Stomach (tissue), 8 donors: ENCODE measurements at regions not wholly inside any gene's neighbourhood (a gene's known extent, or its start where the extent isn't known, plus 50 kb on each side); places are given as distances from the start of the nearest gene placed in this dataset.

Experiments
- DNase-seq, 2 donors: peaks; one replicate each; pipeline versions ENCODE4 v3.0.0 to v3.0.0-alpha.2; 2013 to 2019
- H3K27ac ChIP-seq, 5 donors: fragments of 200-600 bp in 4 of 5; sonication (generic) in 4 of 5; one replicate each; pipeline ENCODE4 v1.5.1; 2013 to 2019; ENCODE audit warnings: mild to moderate bottlenecking in 1 of 5, moderate library complexity in 1 of 5
- H3K27me3 ChIP-seq, 3 donors: fragments of 200-600 bp; sonication (generic); one replicate each; pipeline ENCODE4 v1.5.1; 2017 to 2019; ENCODE audit warnings: mixed run types in 1 of 3
- H3K36me3 ChIP-seq, 4 donors: fragments of 200-600 bp; sonication (generic); 1 replicate in 3 of 4; 2 replicates in 1 of 4; pipeline ENCODE4 v1.5.1; 2016 to 2019
- H3K4me1 ChIP-seq, 4 donors: fragments of 200-600 bp; sonication (generic); one replicate each; pipeline ENCODE4 v1.5.1; 2016 to 2019
- H3K4me3 ChIP-seq, 4 donors: fragments of 200-600 bp; sonication (generic) in 3 of 4; one replicate each; pipeline ENCODE4 v1.5.1; 2016 to 2019; ENCODE audit warnings: mild to moderate bottlenecking in 1 of 4
- H3K9me3 ChIP-seq, 4 donors: fragments of 200-600 bp; sonication (generic); one replicate each; pipeline ENCODE4 v1.5.1; 2016 to 2019
- CTCF ChIP-seq, 7 experiments: fragments of 450-650 bp in 4 of 7; fragments of 200-600 bp in 3 of 7; sonication (generic) in 3 of 7; IDR thresholded peaks; one replicate each; pipeline ENCODE4 v1.5.1; 2016 to 2019; ENCODE audit warnings: antibody characterized with exemption in 7 of 7, control low read depth in 2 of 7, mild to moderate bottlenecking in 1 of 7
- EP300 ChIP-seq: sonication (generic); formaldehyde crosslinking; IDR thresholded peaks from one replicate; pipeline ENCODE4 v1.6.1; 2017; ENCODE audit warnings: antibody characterized with exemption
- POLR2A ChIP-seq, 4 donors: fragments of 450-650 bp; IDR thresholded peaks; one replicate each; pipeline ENCODE4 v1.6.1; 2016; ENCODE audit warnings: antibody characterized with exemption in 4 of 4, control low read depth in 2 of 4, mild to moderate bottlenecking in 1 of 4, moderate library complexity in 1 of 4
- POLR2AphosphoS5 ChIP-seq, 3 donors: sonication (generic); formaldehyde crosslinking; IDR thresholded peaks; one replicate each; pipeline ENCODE4 v1.6.1; 2016; ENCODE audit warnings: antibody characterized with exemption in 3 of 3
- WGBS, 5 donors: extraction: QIAGEN DNeasy Blood & Tissue Kit in 3 of 5; methylation state at CpG; one replicate each; pipeline versions ENCODE4 v1.1.5 to v1.1.7; 2013 to 2018; 5-methylcytosine and 5-hydroxymethylcytosine counted together
- intact Hi-C: fragments of 100-400 bp; cut with DNase I; formaldehyde crosslinking; loops from one replicate; pipeline ENCODE4 v1.15.1; 2023; ENCODE audit warnings: low total_unique reads
- donor health status: healthy with polysubstance abuse.
- donor health status: Bipolar disorder and iron deficiency.
- donor health status: healthy.

DNA sequence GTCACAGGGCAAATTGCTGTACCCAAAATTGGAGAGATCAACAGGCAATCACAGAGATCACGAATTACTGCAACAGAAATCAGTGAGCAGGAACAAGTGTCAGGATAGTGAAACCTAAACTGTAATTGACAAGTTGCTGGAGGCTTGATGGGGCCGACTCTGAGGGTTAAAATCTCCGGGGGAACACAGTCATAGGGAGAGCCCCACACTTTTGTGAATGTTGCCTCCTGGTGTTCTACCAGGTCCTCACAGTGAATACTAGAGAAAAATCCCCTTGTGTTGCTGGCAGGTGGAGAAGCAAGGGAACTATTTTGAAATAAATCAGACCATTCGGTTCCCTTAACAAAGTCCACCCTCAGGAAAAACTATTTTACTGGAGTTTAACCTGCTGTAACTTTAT lies 697.5 kb upstream of the CBLB start:
- H3K36me3 ChIP-seq = no peaks in the 10 kb centered on the region
- H3K27me3 ChIP-seq = no peaks in the 10 kb centered on the region
- 34 to 49% (median 39%) methylated on average over 4 of the region's 4 CpGs for WGBS, 5 donors
- H3K4me1 ChIP-seq = no peaks in the 10 kb centered on the region
- DNase-seq = no peak
- TF ChIP-seq EP300 = no peak
- no peak for TF ChIP-seq CTCF (IDR thresholded peaks at IDR 0.05)
- TF ChIP-seq POLR2A (IDR thresholded peaks at IDR 0.05) = no peak
- TF ChIP-seq POLR2AphosphoS5 (IDR thresholded peaks at IDR 0.05) = no peak
- no peak overlapping the region for H3K27ac ChIP-seq
- H3K4me3 ChIP-seq = no peak overlapping the region
- intact Hi-C loops = no loop called here
- H3K9me3 ChIP-seq = no peaks in the 10 kb centered on the region

DNA sequence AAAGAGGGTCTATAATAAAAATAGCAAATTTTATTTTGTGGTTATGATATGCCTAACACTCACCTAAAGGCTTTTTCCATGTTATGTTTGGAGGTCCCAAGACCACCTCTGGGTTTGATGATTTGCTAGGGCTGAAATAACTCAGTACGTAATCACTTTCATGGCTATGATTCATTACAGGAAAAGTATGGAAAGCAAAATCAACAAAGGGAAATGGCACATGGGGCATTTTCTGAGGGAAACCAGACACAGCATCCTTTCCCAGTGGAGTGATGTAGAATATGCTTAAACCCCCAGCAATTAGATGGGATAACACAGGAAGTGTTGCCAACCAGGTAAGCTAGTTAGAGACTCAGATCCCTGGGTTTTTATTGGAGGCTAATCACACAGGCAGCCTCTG lies 701.6 kb upstream of the CBLB start:
- intact Hi-C loops = no loop called here
- DNase-seq = no peak
- WGBS, 5 donors = 75 to 89% (median 79%) methylated on average over 1 of the region's 1 CpG
- TF ChIP-seq POLR2AphosphoS5 (IDR thresholded peaks at IDR 0.05) = no peak
- TF ChIP-seq CTCF (IDR thresholded peaks at IDR 0.05) = no peak
- TF ChIP-seq EP300 = no peak
- H3K9me3 ChIP-seq = no peaks in the 10 kb centered on the region
- no peaks in the 10 kb centered on the region for H3K27me3 ChIP-seq
- no peaks in the 10 kb centered on the region for H3K4me1 ChIP-seq
- H3K36me3 ChIP-seq = no peaks in the 10 kb centered on the region
- H3K27ac ChIP-seq = no peak overlapping the region
- no peak overlapping the region for H3K4me3 ChIP-seq

DNA sequence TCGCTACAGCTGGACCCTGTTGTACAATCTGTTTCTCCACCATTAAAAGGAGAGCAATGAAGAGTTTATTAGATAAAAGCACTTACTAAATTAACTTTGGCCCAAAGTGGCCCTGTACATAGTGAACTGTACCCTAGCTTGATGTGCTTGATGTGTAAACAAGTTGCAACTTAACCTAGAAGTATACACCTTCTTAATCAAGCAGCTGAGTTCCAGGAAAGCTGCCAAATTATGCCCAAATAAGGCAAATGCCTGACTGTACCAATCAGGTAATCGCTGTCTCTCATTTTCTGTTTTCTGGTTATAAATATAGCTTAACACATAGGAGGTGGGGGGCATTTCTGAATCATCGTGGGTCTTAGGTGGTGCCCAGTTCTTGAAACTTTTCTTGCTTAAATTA lies 704.8 kb upstream of the CBLB start:
- Histone ChIP-seq H3K4me1 (no peaks in the 10 kb centered on the region), H3K9me3 (no peaks in the 10 kb centered on the region), H3K4me3 (no peak overlapping the region), H3K27me3 (no peaks in the 10 kb centered on the region), H3K27ac (no peak overlapping the region), H3K36me3 (no peaks in the 10 kb centered on the region)
- no peak for DNase-seq
- 76 to 87% (median 81%) methylated on average over 3 of the region's 3 CpGs for WGBS, 5 donors
- intact Hi-C loops = no loop called here
- TF ChIP-seq POLR2AphosphoS5 (IDR thresholded peaks at IDR 0.05) (no peak), EP300 (no peak), CTCF (IDR thresholded peaks at IDR 0.05) (no peak), POLR2A (IDR thresholded peaks at IDR 0.05) (no peak)

- 76 to 90% (median 83%) methylated on average over 1 of the region's 1 CpG for WGBS, 5 donors
- intact Hi-C loops = no loop called here
- H3K27ac ChIP-seq = no peak overlapping the region
- no peak overlapping the region for H3K4me3 ChIP-seq
- H3K9me3 ChIP-seq = no peaks in the 10 kb centered on the region
- TF ChIP-seq POLR2A (IDR thresholded peaks at IDR 0.05) (no peak), CTCF (IDR thresholded peaks at IDR 0.05) (no peak), EP300 (no peak), POLR2AphosphoS5 (IDR thresholded peaks at IDR 0.05) (no peak)
- H3K27me3 ChIP-seq = no peaks in the 10 kb centered on the region
- no peaks in the 10 kb centered on the region for H3K36me3 ChIP-seq
- DNase-seq = no peak
- no peaks in the 10 kb centered on the region for H3K4me1 ChIP-seq
Measured at GRCh38 chr3:106575029-106575428, 706.2 kb upstream of the CBLB start.
